ENCODE measurements at regions not wholly inside any gene's neighbourhood (a gene's known extent, or its start where the extent isn't known, plus 50 kb on each side); places are given as distances from the start of the nearest gene placed in this dataset.

GRCh38 chr11:10387206-10388083, 67.6 kb upstream of the AMPD3 start:
- DNase-seq = no peak

- no peak for DNase-seq
Measured at GRCh38 chr11:10388101-10388500, 67.0 kb upstream of the AMPD3 start.

DNA sequence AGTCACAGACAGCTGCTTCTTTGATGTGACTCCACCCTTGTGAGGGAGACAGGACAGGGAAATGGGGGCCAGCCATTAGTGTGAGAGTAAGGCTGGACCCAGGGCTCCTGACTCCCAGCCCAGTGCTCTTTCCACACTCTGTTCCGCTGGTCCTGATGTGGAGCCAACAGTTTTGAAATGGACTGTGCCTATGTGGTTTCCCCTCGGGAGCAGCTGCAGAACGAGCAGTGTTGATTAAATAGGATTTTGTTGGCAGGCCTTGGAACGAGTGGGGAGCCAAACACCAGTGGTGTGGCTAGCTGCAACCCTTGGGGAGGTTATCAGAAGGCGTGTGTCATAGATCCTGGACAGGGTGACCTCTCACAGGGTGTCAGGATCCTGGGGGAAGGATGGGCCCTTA, 66.5 kb upstream of the AMPD3 start:
- DNase-seq = no peak

DNA sequence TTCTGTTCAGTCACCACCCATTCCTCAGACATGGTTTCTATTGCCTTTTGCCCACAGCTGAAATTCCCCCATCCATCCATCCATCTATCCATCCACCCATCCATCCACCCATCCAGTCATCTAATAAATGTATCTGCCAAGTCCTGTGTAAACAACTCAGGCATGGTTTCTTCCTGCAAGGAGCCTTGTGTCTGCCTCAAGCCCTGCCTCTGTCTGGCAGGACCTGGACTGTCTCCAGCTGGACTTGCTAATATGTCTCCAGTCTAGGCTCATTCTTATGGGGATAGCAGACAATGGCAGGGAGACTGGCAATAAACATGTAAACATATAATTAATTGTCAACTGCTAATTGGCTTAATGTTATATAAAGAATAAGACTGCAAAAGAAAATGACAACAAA, 64.7 kb upstream of the AMPD3 start:
- DNase-seq = no peak

DNA sequence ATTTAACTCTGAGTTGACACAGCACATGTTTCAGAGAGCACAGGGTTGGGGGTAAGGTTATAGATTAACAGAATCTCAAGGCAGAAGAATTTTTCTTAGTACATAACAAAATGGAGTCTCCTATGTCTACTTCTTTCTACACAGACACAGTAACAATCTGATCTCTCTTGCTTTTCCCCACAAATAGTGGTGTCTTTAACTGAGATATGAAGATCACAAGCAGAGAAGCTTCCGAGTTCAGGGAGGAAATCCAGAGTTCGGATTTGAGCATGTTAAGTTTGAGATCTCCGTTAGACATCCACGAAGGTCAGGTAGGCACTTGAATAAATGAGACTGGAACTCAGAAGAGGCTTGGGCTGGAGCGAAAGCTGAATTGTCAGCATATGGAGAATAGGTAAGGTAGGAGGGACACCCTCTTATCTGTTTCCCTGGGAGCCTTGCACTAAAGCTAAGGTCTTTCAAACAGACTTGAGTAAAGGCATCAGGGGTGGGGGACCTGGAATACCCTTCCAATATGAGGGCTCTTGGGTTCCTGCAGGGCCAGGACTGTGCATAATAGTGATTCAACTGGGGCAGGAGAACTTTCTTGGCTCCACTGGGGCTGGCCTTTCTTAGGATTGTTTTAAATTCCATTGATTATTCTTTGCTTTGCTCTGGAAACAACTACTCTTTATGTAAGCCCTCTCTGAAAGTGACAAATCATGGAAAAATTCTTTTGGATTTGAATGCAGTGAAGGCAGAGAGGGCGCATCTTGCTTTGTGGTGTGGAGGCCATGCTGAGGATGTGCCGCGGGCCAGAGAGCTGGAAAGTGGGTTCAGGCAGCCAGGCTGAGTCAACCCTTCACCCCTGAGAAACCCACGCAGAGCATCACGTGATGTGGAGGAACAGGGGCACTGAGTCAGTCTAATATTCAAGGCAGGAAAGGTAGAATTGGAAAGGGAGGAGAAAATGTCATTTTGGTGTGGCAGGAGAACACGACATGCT, 62.7 kb upstream of the AMPD3 start:
- DNase-seq = no peak

- DNase-seq = no peak
Measured at GRCh38 chr11:10394229-10395101, 60.6 kb upstream of the AMPD3 start.

GRCh38 chr11:10395166-10395897, 59.7 kb upstream of the AMPD3 start:
- DNase-seq = no peak

- DNase-seq = no peak
Measured at GRCh38 chr11:10396771-10397170, 58.3 kb upstream of the AMPD3 start.

- no peak for DNase-seq
Measured at GRCh38 chr11:10397226-10397987, 57.7 kb upstream of the AMPD3 start.

DNA sequence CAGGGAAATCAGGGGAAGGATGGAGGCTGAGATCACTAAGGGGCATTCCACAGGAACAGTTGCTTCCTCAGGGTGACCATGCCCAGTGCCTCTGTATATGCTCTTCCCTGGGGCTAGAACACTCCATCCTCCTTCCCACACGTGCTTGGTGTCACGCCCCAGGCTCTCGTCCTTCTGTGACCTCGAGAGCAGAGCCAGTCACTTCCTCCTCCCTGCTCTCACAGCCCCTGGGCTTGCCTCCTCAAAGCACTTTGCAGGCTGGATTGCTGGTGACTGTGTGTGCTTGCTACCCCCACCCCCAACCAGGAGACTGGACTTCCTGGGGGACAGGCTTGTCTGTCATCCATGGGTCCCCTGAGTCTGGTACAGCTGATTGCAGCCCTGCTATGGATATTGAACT, 56.5 kb upstream of the AMPD3 start:
- no peak for DNase-seq

DNA sequence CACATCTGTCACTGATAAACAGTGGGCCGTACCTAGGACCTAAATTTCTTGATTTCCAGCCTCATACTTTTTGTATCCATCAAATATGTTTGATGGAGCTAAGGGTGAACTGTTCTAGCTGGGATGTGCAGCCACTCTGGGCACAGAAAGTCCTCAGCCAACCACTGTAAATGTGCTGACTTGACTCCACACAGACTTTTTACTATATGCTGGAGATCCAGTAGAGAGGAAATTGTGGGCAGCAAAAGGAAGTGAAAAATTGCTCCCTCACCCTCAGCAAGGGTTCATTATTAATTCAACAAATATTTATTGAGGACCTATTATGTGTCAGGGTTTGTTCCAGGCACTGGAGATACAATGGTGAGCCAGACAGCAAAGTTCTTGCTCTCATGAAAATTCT, 54.2 kb upstream of the AMPD3 start:
- no peak for DNase-seq

DNA sequence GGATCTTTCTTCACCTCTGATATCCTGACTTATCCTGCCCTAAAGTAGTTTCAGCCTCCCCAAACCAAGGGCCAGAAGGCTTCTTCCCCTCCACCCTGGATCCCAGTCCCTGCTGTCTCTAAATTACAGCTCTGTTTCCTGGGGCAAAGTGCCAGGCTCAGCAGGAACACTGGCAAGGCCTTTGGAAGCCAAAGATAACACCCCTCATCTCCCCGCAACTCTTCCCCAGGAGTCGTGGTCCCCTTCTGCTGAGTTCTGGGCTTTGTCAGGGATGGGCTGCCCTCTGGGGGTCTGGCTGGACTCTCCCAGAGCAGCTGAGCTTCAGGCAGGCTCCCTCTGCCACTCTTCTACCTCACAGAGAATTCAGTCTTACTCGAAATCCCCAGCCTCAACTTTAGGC, 53.8 kb upstream of the AMPD3 start:
- no peak for DNase-seq

GRCh38 chr11:10401696-10402392, 53.2 kb upstream of the AMPD3 start:
- DNase-seq = no peak
